LoVo (cell line): ENCODE measurements at regions not wholly inside any gene's neighbourhood (a gene's known extent, or its start where the extent isn't known, plus 50 kb on each side); places are given as distances from the start of the nearest gene placed in this dataset.

Experiments
- DNase-seq: peaks from one replicate; pipeline ENCODE4 v3.0.0-alpha.2; 2016; ENCODE audit warnings: low spot score

- DNase-seq = no peak
These were observed 339.4 kb downstream of the CHSY3 start for GRCh38 chr5:130243641-130244040.

- DNase-seq = no peak
These were observed 333.5 kb downstream of the CHSY3 start for GRCh38 chr5:130237721-130238120.
